ENCODE measurements at regions not wholly inside any gene's neighbourhood (a gene's known extent, or its start where the extent isn't known, plus 50 kb on each side); places are given as distances from the start of the nearest gene placed in this dataset.
A peak's percentile ranks its signal among the peaks of the same experiment; 100 is the strongest.

DNA sequence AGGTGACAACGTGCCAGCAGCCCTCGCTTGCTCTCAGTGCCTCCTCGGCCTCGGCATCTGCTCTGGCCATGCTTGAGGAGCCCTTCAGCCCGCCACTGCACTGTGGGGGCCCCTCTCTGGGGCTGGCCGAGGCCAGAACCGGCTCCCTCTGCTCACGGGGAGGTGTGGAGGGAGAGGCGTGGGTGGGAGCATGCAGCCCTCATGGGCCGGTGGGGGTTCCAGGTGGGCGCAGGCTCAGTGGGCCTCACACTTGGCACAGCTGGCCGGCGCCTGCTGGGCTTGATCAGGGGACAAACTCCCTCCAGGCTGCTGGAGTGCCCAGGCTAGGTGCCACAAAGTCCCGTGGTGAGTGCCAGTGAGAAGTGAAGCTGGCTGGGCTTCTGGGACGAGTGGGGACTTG is 566.6 kb upstream of the ID4 start:
- DNase-seq = no peak

DNA sequence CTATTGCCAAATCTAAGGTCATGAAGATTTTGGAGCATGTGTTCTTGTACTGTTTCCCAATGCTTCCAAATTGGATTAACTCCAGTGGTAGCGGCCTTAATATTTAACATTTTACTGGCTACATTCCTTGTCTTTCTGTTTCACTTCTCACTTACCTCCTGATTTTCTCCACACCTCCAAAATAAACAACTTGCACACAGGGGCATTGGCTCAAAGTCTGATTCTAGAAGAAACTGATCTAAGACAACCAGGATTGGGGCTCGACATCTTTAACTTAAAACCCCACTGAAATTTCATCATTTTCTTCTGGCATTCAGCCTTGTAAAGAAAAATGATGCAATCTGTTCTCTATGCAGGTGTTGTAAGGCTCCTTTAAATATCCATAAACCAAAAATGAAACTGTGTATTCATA is 557.9 kb upstream of the ID4 start:
- peak; percentile 13 for DNase-seq

DNA sequence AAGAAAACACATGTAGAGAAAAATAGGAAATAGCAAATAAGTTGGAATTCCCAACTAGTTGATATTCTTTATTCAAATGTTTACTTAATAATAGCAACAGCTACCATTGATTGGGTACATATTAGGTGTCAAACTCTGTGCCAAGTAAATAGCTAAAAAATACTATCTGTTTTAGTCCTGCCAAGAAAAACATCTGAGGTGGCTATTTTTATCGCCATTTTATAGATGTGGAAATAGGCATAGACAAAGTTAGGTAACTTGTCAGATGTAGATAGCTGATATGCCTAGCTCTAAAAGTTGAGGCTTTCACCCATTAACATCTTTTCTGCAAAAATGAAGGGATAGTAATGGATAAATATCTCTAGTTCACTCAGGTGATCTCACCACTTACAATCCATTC is 549.2 kb upstream of the ID4 start:
- no peak for DNase-seq

DNA sequence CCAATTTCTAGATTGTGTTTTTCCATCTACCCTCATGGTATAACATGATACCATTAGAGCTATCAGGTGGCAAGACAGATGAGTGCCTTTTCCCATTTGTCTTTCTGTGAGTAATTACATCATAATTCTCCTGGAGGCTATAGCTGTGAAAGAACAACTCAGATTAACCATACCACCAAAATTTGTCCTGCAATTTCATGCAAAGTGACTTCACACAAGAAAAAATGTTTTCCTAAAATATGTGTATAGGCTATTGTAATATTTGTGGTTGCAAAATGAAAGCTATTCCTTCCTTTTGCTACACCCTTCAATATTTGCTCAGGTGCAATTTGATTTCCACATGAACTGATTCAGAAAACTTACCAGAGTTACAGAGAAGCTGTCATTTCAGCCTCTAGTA is 547.7 kb upstream of the ID4 start:
- no peak for DNase-seq

DNA sequence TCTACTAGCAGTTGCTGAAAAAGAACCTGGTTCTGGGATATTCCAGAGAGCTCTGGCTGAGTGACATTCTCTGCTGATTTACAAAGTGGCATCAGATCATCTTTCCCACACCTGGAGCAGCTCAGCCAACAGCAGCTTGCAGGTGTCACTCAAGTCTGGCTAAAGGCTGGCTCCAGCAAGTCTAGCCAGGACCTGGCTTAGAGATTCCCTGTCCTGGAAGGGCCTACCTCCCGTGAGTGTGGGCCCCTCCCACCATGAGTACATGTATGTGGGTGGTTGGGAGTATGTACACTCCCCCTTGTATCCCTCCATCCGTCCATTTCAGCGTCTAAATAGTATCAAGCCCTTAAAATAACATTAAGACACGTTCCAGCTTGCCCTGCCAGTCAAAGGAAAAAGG is 539.3 kb upstream of the ID4 start:
- peak; percentile 43 for DNase-seq

DNA sequence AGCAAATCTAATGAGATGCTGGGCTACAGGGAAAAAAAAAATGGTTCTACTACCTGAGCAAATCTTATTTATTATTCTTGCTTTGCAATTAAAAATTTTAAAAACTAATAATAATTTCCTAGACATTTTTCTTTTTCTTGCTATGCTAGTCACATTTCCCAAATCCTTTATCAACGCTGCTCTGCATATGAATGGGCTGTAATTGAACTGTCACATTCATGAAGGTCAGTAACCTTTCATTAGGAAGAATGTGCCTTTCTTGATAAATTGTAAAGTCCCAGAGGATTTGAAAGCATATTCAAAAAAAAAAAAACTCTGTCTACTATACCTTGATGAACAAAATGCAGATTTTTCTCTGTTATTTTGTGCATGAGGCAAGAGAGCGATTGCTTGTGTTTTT is 538.7 kb upstream of the ID4 start:
- no peak for DNase-seq

DNA sequence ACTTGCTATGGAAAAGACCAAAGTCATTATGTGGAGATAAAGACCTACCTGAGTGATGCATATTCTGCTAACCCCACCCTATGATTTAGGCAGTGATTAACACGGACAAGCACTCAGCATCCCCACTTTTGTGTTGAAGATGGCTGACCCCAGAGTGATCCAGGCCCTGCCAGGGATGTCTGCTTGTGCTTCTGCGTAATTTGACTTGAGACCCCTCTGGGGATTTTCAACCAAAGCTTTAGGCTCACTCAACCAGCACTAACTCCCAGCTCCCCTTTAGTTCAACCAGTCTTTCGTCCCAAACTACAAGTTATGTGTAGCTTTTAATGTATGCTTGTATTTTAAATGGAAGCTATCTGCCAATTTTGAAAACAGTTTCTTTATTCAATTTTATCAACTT is 538.0 kb upstream of the ID4 start:
- peak; percentile 6 for DNase-seq

DNA sequence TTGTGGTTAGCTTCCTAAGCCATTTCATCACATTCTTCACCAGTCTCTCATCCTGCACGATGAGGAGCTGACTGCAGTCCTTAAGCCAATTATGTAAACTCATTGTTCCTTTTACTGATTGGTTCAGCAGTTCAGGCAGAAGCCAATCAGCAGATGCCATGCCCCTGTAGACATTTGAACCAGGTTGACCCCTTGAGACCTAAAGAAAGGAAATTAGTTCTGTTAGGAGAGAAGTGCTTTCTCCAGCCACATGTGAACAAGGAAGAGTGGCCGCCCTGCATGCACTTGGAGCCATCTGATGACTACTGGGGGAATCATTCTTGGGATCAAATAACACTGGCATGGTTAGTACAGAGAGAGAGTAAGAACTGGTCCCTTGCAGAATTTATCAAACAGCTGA is 535.2 kb upstream of the ID4 start:
- DNase-seq = peak; percentile 55

DNA sequence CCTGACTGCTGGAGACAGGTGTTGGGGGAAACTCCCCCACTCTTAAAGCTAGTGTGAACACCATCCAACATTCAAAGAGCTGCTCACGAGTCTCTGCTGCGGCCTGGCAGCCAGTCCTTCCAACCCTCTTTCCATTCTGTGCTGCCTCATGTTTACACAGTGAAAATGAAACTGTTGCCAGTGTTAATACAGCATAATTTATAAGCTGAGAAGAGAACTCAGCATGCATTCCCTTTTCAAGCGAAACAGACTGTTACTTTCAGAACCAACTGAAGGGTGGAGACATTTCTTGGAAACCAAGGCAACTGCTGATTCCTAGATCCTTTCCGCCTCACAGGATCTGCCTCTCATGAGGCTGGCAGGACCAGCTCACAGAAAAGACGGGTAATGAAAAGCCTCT is 533.8 kb upstream of the ID4 start:
- no peak for DNase-seq

DNA sequence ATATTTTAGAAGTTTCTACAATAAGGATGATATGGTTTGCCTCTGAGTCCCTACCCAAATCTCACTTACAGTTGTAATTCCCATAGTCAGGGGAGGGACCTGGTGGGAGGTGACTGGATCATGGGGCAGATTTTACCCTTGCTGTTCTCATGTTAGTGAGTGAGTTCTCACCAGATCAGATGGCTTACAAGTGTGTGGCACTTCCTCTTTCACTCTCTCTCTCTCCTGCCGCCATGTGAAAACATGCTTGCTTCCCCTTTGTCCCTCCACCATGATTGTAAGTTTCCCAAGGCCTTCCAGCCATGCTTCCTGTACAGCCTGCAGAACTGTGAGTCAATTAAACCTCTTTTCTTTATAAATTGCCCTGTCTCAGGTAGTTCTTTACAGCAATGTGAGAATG is 527.5 kb upstream of the ID4 start:
- no peak for DNase-seq

DNA sequence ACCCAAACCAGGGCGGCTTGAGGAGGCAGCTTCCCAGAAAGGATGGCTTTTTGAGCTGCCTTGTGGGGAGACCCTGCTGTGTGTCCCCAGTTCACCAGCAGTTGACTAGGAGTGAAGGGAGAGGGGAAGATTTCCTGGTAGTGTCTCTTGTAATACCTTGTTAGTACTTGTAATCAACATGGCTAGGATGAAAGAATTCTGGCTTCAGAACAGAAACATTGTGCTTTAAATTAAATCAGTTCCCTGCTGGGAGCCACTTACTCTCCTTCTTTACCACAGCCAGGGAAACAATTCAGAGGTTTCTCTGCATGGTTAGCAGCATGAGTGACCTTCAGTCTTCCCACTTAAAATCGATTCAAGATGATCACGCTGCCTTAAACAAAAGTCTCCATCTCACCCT is 525.4 kb upstream of the ID4 start:
- DNase-seq = no peak

DNA sequence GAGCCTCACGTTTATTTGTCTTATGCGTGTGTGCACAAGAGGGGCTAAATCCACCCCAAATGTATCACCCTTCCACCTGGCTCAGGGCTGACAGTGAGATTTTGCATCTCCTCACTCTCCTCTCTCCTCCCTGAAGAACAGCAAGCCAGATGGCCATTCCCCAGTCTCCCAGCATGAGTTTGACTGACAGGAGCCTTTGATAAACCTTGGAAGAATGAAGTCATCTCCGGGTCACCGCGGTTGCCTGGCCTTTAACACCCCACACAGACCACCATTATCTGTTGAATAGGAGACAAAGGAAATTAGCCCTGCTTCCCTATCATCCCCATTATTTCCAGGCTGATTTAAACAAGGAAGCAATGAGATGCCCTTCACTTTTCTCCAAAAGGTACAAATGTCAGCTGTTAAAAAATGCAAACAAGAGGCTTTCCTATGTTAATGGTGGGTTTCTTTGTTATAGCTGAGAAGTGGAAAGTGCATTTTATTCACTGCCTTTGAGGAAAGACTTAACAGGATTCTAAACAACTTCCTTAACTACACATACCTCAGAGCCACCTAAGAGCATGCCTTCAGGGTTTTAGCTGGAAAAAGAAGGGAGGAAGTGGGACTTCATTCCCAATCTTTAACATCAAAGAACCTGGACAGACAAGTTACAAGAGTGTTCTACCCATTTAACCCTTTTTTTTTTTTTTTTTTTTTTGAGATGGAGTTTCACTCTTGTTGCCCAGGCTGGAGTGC is 524.8 kb upstream of the ID4 start:
- DNase-seq = peak; percentile 56

DNA sequence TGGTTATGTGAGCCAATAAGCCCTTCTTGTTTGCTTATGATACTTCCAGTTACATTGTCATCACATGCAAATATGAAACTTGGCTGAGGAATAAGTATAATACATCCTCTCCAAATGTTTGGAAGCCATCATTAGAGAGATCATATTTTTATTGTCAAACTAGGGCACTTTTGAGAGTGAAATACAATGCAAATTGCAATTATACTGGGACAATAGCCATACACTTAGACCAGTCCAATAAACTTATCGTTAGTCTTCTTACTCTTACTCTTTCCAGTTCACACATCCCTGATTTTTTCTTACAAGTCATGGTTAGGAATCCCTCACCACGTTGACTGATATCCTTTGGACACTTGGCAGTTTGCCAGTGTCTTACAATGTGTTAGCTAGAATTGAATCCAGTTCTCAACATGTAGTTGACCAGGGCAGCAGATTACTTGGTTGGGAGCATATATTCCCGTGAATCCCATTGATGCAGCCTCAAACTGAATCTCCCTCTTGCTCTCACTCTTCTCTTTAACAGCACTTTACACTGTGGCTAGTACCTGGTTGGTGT is 519.7 kb upstream of the ID4 start:
- peak; percentile 4 for DNase-seq

DNA sequence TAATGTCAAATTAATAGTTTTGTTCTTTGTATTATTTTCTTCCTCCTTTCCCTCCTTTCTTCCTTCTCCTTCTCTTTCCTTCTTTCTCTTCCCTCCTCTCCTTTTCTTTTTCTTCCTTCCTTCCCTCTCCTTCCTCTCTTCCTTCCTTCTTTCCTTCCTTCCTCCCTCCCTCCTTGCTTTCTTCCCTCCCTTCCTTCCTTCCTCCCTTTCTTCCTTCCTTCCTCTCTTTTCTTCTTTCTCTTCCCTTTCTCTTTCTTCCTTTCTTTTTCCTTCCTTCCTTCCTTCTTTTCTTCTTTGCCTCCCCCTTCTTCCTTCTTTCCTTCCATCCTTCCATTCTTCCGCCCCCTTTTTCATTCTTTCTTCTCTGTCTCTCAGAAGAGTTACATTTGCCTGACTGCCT is 518.2 kb upstream of the ID4 start:
- no peak for DNase-seq

DNA sequence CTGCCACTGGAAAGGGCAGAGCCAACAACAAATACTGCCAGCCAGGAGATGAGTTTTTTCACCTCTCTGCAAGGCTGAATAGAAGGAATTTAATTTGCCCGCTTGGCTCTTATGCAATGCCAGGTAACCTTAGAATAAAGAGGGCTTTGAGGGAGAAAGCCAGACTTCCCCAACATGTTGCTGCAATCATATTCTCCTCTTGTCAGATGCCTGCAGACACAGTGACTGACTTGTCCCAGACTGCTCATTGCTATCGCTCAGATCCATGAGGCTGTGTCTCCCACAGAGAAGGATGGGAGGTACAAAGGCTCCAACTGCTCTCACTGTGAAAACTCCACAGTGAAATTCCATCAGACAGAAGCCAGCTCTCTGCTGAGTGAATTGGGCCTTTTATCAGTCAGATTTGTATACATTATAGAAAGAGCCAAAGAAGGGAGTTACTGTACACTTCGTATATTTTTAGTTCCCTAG is 517.0 kb upstream of the ID4 start:
- no peak for DNase-seq

DNA sequence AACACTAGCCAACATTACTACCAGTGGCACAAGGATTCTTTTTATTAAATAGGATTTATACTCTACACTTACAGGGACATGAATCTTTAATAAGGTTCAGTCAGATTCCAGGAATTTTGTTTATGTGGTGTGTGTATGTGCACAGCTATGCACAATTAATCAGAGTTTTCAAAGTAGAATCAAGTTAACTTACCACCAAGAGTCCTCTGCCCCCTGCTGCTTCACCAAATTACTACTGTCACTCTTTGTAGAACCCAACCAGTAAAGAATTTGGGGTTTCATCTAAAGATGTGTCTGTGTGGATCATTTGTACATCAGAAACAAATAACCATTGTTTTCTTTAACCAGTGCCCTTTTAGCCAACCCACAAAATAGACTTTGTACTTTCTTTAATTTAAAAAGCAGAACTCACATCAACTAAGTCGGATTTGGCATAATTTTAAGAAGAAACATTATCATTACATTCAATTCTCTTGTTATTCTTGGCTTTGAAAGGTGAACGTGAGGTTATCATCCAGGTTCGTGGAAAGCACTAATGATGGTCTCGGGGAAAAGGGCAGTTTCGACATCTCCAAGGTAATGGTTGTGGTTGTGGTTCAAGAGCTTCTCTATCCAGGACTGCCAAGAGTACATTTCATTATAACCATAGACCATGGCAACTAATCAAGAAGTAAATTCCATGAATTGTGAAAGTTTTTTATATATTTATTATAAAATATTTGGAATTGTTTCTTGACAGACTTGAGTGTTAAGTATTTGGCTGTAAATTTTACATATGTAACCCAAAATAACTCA is 514.3 kb upstream of the ID4 start:
- no peak for DNase-seq

DNA sequence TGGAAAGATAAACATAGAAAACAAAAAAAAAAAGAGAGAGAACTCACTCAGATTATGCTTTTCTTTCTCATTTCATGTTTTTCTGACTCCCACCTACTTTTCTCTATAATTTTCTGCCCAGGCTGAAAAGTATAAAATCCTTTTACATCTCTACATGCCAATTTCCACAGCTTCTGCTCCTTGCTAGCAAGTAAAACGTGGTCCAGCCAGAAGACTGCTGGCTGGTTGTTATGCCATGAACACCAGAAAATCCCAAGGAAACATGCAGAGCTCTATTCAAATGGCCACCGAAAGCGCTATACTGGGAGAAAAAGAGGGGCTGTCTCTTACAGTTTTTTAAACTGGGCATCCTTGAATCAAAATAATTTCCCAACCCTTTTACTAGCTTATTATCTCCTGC is 512.8 kb upstream of the ID4 start:
- no peak for DNase-seq

DNA sequence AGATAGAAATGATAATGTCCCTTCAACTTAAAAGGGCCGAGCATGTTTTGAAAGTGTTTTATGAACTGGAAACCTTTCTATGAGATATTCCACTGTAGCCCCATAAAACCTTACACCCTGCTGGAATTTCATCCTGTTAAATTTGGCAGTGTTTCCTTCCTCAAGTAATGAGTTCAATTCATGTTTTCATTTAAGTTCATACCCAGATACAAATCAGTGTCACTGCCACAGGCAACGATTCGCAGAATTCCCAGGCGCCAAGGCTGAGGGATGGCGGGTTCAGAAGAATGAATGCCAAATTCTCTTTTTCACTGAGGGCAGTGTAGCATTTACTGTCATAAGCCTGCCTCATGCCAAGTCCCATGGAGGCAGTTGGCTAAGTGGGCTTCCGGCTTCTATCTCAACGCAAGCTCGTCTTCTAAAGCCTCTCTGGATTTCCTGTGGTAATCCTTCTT is 511.8 kb upstream of the ID4 start:
- DNase-seq = no peak

DNA sequence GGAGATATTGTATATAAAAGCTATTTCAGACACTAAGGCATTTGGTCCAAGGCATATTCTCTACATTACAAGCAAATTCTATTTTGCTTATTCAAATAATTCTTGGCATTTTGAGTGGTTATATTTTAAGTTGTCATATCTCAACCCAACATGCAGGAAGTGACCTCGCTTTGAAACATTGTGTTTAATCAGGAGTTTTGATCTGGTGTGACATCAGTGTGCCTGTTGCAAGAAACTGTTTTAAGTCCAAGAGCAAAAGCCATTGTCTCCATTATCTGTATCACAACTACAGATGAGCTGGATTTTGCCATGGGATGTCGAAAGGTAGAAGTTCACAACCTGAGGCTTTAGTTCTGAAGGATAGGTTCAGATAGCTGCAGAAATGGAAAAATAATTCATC is 509.9 kb upstream of the ID4 start:
- no peak for DNase-seq

DNA sequence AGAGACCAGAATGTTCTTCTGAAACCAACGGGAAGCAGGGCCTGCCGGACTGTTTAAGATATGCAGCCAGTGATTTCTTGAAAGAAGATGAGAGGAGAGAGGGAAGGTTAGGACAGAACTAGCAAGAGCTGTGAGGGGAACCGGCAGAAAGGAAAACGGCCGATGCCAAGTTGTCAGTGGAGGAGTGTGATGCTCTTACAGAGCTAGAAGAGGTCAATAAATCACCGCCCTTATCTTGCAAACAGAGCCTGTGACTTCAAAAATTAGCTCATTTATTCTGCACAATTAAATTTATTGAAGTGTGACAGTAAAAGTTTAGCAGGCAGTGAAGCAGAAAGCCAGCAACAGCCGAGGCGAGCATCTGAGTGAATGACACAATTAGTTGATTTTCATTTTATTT is 509.5 kb upstream of the ID4 start:
- no peak for DNase-seq

DNA sequence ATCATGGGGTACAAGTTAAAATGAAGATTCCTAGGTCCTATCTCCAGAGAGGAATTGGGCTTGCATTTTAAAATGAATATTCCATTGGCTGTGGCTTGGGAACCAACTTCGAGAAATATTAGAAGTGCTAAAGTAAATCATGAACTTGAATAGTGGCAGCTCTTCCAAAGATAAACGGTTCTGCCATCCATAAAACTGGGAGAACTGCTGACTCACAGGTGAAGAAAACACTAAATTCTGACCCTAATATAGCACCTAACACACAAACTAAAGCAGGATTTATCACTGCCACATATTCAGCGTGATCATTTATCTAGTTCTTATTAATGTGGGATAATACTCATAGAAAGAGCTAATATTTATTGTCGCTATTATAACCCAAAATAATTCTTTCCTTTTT is 508.1 kb upstream of the ID4 start:
- no peak for DNase-seq

DNA sequence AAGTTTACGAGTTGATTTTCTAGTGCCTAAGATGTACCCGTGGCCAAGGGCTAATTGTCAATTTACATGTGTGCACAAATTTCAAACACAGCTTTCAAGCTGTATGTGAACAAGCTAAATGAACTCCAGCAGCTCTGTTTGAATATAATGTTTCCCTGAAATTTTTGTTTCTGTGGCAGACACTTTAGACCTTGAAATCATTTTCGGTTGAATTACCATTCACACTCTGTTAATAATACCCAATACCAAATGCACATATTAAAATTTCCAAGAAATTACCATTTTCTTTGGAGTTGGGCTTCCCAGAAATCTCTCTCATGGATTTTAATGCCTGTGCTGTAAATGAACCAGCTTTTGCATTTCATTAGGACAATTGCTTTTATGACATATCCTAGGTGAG is 506.1 kb upstream of the ID4 start:
- no peak for DNase-seq

DNA sequence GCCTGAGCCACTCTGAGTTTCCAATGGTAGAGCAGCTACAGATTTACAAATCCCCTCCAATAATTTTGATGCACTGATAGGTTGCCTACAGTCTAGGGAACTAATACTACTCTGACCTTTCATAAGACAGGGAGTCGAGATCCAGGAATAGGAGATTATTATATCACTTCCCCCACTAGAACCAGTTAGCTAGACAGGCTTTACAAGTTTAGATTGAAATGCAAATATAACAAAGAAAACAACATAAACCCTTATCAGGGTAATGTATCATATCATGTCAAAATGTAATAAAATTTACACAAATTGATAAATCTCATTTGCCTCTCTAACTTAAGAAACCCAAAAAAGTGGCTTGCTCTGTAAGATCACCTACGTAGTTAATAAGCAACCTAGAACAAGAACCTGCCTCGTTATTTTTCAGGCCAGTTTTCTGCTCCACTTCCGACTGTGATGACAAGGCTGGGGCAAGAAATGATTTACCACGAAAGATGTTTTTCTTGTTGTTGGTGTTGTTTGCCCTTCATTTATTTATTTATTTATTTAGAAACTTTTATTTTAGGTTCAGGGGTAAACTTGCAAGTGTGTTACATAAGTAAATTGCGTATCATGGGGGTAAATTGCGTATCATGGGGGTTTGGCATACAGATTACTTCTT is 504.2 kb upstream of the ID4 start:
- no peak for DNase-seq

DNA sequence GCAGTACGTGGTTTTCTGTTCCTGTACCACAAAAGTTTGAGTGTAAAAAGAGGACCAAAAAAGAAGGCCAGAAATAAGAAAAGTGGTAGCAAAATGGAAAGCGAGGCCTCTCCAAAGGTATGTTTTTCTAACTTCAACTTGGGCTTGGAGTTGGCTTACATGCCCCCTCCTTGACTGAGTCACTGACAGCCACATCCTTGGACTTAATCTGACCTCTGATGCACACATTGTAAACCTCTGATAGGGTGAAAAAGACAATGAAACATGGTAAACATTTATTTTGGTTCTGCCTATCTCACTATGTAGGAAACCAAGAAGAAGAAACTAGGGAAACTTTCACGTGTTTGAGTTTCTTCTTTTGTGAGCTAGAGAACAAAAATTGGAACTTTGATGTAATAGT is 503.2 kb upstream of the ID4 start:
- no peak for DNase-seq

Measured in NCI-H82 (cell line).